ENCODE measurements at regions not wholly inside any gene's neighbourhood (a gene's known extent, or its start where the extent isn't known, plus 50 kb on each side); places are given as distances from the start of the nearest gene placed in this dataset.

GRCh38 chr12:77324763-77325468, 259.5 kb upstream of the E2F7 start:
- H3K4me3 ChIP-seq (ENCODE audit: control insufficient read depth in 1 of 2, extremely low read depth in 1 of 2, low read length in 1 of 2): peak overlapping the region in 1 of 2 donors; percentile 54
- no peak overlapping the region for H3K27ac ChIP-seq (ENCODE audit: low read length)
- H3K36me3 ChIP-seq (ENCODE audit: control insufficient read depth in 2 of 2, extremely low read depth in 1 of 2, insufficient read depth in 1 of 2, low read length in 1 of 2): no peaks in the 10 kb centered on the region
- ChIA-PET CTCF (interaction anchor here in 1 of 2 donors (0.6 kb wide), 1 partner anchor 9 kb away, joined by 5 read pairs; no protein-coding TSS in a partner anchor), POLR2A (no interaction called here)
- no peaks in the 10 kb centered on the region for H3K36me3 Mint-ChIP-seq
- ATAC-seq (replicated peaks in 1 of 4) (peak in 1 of 4 experiments; percentile 29), DNase-seq (no peak)
- H3K4me1 ChIP-seq (ENCODE audit: control insufficient read depth in 1 of 2, extremely low read depth in 1 of 2, insufficient read depth in 2 of 2, low read length in 2 of 2): peaks cover 0 to 8% of the 10 kb centered on the region in 2 experiments
- peaks cover 8 to 19% (median 13%) of the 10 kb centered on the region in 3 donors for H3K4me1 Mint-ChIP-seq
- H3K27ac Mint-ChIP-seq: no peak overlapping the region
- peaks cover 45 to 47% of the 10 kb centered on the region in 2 donors for H3K27me3 Mint-ChIP-seq
- H3K9me3 Mint-ChIP-seq: peaks cover 0 to 4% (median 0%) of the 10 kb centered on the region in 3 donors
- under 1% methylated on average over 38 of the region's 64 CpGs for WGBS (ENCODE audit: insufficient coverage)
- peak overlapping the region in 2 of 3 donors; percentile 49 to 52 for H3K4me3 Mint-ChIP-seq
- H3K27me3 ChIP-seq (replicated peaks in 1 of 2; ENCODE audit: control insufficient read depth in 2 of 2, extremely low read depth in 1 of 2, insufficient read depth in 2 of 2, low read length in 1 of 2): peaks cover 19% of the 10 kb centered on the region in 2 experiments
- no peaks in the 10 kb centered on the region for H3K9me3 ChIP-seq

GRCh38 chr12:77324416-77324762, 259.0 kb upstream of the E2F7 start:
- Mint-ChIP-seq H3K9me3 (peaks cover 0 to 4% (median 0%) of the 10 kb centered on the region in 3 donors), H3K4me1 (peaks cover 8 to 19% (median 13%) of the 10 kb centered on the region in 3 donors), H3K27me3 (peaks cover 45 to 47% of the 10 kb centered on the region in 2 donors), H3K36me3 (no peaks in the 10 kb centered on the region), H3K27ac (no peak overlapping the region), H3K4me3 (peak overlapping the region in 1 of 3 donors; percentile 36)
- CTCF ChIA-PET: interaction anchor here in 1 of 2 donors (0.6 kb wide), 1 partner anchor 9 kb away, joined by 5 read pairs; no protein-coding TSS in a partner anchor
- no peaks in the 10 kb centered on the region for H3K9me3 ChIP-seq
- POLR2A ChIA-PET: no interaction called here
- no peak overlapping the region for H3K4me3 ChIP-seq (ENCODE audit: control insufficient read depth in 1 of 2, extremely low read depth in 1 of 2, low read length in 1 of 2)
- no peaks in the 10 kb centered on the region for H3K36me3 ChIP-seq (ENCODE audit: control insufficient read depth in 2 of 2, extremely low read depth in 1 of 2, insufficient read depth in 1 of 2, low read length in 1 of 2)
- peaks cover 19% of the 10 kb centered on the region in 2 experiments for H3K27me3 ChIP-seq (replicated peaks in 1 of 2; ENCODE audit: control insufficient read depth in 2 of 2, extremely low read depth in 1 of 2, insufficient read depth in 2 of 2, low read length in 1 of 2)
- no peak overlapping the region for H3K27ac ChIP-seq (ENCODE audit: low read length)
- H3K4me1 ChIP-seq (ENCODE audit: control insufficient read depth in 1 of 2, extremely low read depth in 1 of 2, insufficient read depth in 2 of 2, low read length in 2 of 2): peaks cover 0 to 8% of the 10 kb centered on the region in 2 experiments
- ATAC-seq (replicated peaks in 1 of 4) (no peak), DNase-seq (no peak)
- WGBS (ENCODE audit: insufficient coverage): 4% methylated on average over 12 of the region's 15 CpGs

GRCh38 chr12:77323788-77324415, 258.5 kb upstream of the E2F7 start:
- POLR2A ChIA-PET: no interaction called here
- Histone ChIP-seq H3K27me3 (replicated peaks in 1 of 2; ENCODE audit: control insufficient read depth in 2 of 2, extremely low read depth in 1 of 2, insufficient read depth in 2 of 2, low read length in 1 of 2) (peaks cover 19% of the 10 kb centered on the region in 2 experiments), H3K4me1 (ENCODE audit: control insufficient read depth in 1 of 2, extremely low read depth in 1 of 2, insufficient read depth in 2 of 2, low read length in 2 of 2) (peaks cover 0 to 8% of the 10 kb centered on the region in 2 experiments), H3K9me3 (no peaks in the 10 kb centered on the region), H3K4me3 (ENCODE audit: control insufficient read depth in 1 of 2, extremely low read depth in 1 of 2, low read length in 1 of 2) (no peak overlapping the region), H3K27ac (ENCODE audit: low read length) (no peak overlapping the region), H3K36me3 (ENCODE audit: control insufficient read depth in 2 of 2, extremely low read depth in 1 of 2, insufficient read depth in 1 of 2, low read length in 1 of 2) (no peaks in the 10 kb centered on the region)
- Mint-ChIP-seq H3K27ac (no peak overlapping the region), H3K9me3 (peaks cover 0 to 4% (median 0%) of the 10 kb centered on the region in 3 donors), H3K4me1 (peaks cover 8 to 19% (median 13%) of the 10 kb centered on the region in 3 donors), H3K36me3 (no peaks in the 10 kb centered on the region), H3K4me3 (peak overlapping the region in 1 of 3 donors; percentile 36), H3K27me3 (peaks cover 44 to 47% of the 10 kb centered on the region in 2 donors)
- DNase-seq (no peak), ATAC-seq (replicated peaks in 1 of 4) (no peak)
- WGBS (ENCODE audit: insufficient coverage): 50% methylated on average over 1 of the region's 6 CpGs
- CTCF ChIA-PET: interaction anchor here in 1 of 2 donors (0.6 kb wide), 1 partner anchor 8 kb away, joined by 5 read pairs; no protein-coding TSS in a partner anchor

GRCh38 chr12:77319166-77319565, 253.8 kb upstream of the E2F7 start:
- Histone ChIP-seq H3K4me3 (ENCODE audit: control insufficient read depth in 1 of 2, extremely low read depth in 1 of 2, low read length in 1 of 2) (no peak overlapping the region), H3K9me3 (no peaks in the 10 kb centered on the region), H3K27ac (ENCODE audit: low read length) (no peak overlapping the region), H3K36me3 (ENCODE audit: control insufficient read depth in 2 of 2, extremely low read depth in 1 of 2, insufficient read depth in 1 of 2, low read length in 1 of 2) (no peaks in the 10 kb centered on the region), H3K4me1 (ENCODE audit: control insufficient read depth in 1 of 2, extremely low read depth in 1 of 2, insufficient read depth in 2 of 2, low read length in 2 of 2) (no peaks in the 10 kb centered on the region), H3K27me3 (replicated peaks in 1 of 2; ENCODE audit: control insufficient read depth in 2 of 2, extremely low read depth in 1 of 2, insufficient read depth in 2 of 2, low read length in 1 of 2) (peaks cover 3 to 9% of the 10 kb centered on the region in 2 experiments)
- CTCF ChIA-PET: no interaction called here
- POLR2A ChIA-PET: no interaction called here
- H3K36me3 Mint-ChIP-seq: no peaks in the 10 kb centered on the region
- no peak for DNase-seq
- H3K27me3 Mint-ChIP-seq: peaks cover 19 to 21% of the 10 kb centered on the region in 2 donors
- peaks cover 0 to 4% (median 0%) of the 10 kb centered on the region in 3 donors for H3K9me3 Mint-ChIP-seq
- no peak for ATAC-seq (replicated peaks in 1 of 4)
- H3K4me1 Mint-ChIP-seq: peaks cover 0 to 5% (median 2%) of the 10 kb centered on the region in 3 donors
- H3K27ac Mint-ChIP-seq: no peak overlapping the region
- WGBS (ENCODE audit: insufficient coverage): no CpG with 5 or more reads among the region's 2 CpGs
- H3K4me3 Mint-ChIP-seq: no peak overlapping the region

GRCh38 chr12:77315407-77315806, 250.0 kb upstream of the E2F7 start:
- Mint-ChIP-seq H3K4me1 (no peaks in the 10 kb centered on the region), H3K27me3 (no peaks in the 10 kb centered on the region), H3K9me3 (no peaks in the 10 kb centered on the region), H3K4me3 (no peak overlapping the region), H3K36me3 (no peaks in the 10 kb centered on the region), H3K27ac (no peak overlapping the region)
- POLR2A ChIA-PET: no interaction called here
- CTCF ChIA-PET: interaction anchor here in 1 of 2 donors (0.5 kb wide), 1 partner anchor 9 kb away, joined by 5 read pairs; no protein-coding TSS in a partner anchor
- Histone ChIP-seq H3K9me3 (no peaks in the 10 kb centered on the region), H3K27ac (ENCODE audit: low read length) (no peak overlapping the region), H3K36me3 (ENCODE audit: control insufficient read depth in 2 of 2, extremely low read depth in 1 of 2, insufficient read depth in 1 of 2, low read length in 1 of 2) (no peaks in the 10 kb centered on the region), H3K4me3 (ENCODE audit: control insufficient read depth in 1 of 2, extremely low read depth in 1 of 2, low read length in 1 of 2) (no peak overlapping the region), H3K27me3 (replicated peaks in 1 of 2; ENCODE audit: control insufficient read depth in 2 of 2, extremely low read depth in 1 of 2, insufficient read depth in 2 of 2, low read length in 1 of 2) (no peaks in the 10 kb centered on the region), H3K4me1 (ENCODE audit: control insufficient read depth in 1 of 2, extremely low read depth in 1 of 2, insufficient read depth in 2 of 2, low read length in 2 of 2) (no peaks in the 10 kb centered on the region)
- WGBS (ENCODE audit: insufficient coverage): 100% methylated on average over 1 of the region's 3 CpGs
- ATAC-seq (replicated peaks in 1 of 4): no peak
- DNase-seq: no peak

- WGBS (ENCODE audit: insufficient coverage): no CpG with 5 or more reads among the region's 2 CpGs
- Histone ChIP-seq H3K4me1 (ENCODE audit: control insufficient read depth in 1 of 2, extremely low read depth in 1 of 2, insufficient read depth in 2 of 2, low read length in 2 of 2) (no peaks in the 10 kb centered on the region), H3K27me3 (replicated peaks in 1 of 2; ENCODE audit: control insufficient read depth in 2 of 2, extremely low read depth in 1 of 2, insufficient read depth in 2 of 2, low read length in 1 of 2) (no peaks in the 10 kb centered on the region), H3K36me3 (ENCODE audit: control insufficient read depth in 2 of 2, extremely low read depth in 1 of 2, insufficient read depth in 1 of 2, low read length in 1 of 2) (no peaks in the 10 kb centered on the region), H3K4me3 (ENCODE audit: control insufficient read depth in 1 of 2, extremely low read depth in 1 of 2, low read length in 1 of 2) (no peak overlapping the region), H3K27ac (ENCODE audit: low read length) (no peak overlapping the region), H3K9me3 (no peaks in the 10 kb centered on the region)
- ChIA-PET CTCF (interaction anchor here in 1 of 2 donors (0.6 kb wide), 1 partner anchor 171 kb away, joined by 4 read pairs; no protein-coding TSS in a partner anchor), POLR2A (no interaction called here)
- Mint-ChIP-seq H3K27me3 (no peaks in the 10 kb centered on the region), H3K36me3 (no peaks in the 10 kb centered on the region), H3K4me1 (no peaks in the 10 kb centered on the region), H3K27ac (no peak overlapping the region), H3K9me3 (no peaks in the 10 kb centered on the region), H3K4me3 (no peak overlapping the region)
- DNase-seq (no peak), ATAC-seq (replicated peaks in 1 of 4) (no peak)
These were observed 249.1 kb upstream of the E2F7 start for GRCh38 chr12:77314378-77315052.

All from T-cell (primary cell).